ENCODE measurements at regions not wholly inside any gene's neighbourhood (a gene's known extent, or its start where the extent isn't known, plus 50 kb on each side); places are given as distances from the start of the nearest gene placed in this dataset.

GRCh38 chrX:46209768-46210167 is 335.5 kb downstream of the ZNF674 start:
- H4K20me1 ChIP-seq (ENCODE audit: insufficient read depth, low read length): no peaks in the 10 kb centered on the region
- WGBS (ENCODE audit: insufficient coverage): no CpG with 5 or more reads among the region's 4 CpGs
- H3K4me2 ChIP-seq (replicated peaks; ENCODE audit: extremely low read depth, low read length, poor library complexity, severe bottlenecking): no peak overlapping the region

DNA sequence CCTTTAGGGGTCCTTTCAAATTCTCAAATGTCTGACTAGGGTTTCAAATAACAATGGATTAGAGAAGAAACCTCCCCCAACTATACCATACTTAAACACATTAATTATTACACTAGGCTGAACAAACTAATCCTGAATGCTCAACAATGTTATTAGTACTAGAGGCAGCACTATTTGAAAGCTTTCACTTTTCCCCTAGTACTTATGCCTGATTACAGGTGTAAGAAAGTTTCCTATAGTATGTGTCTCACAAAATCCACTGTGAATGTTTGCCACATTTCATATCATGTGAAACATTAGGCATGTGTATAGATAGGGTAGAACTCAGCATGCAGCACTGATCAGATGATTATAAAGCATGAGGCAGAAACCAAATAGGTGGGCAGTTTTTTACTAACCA is 336.2 kb downstream of the ZNF674 start:
- no peaks in the 10 kb centered on the region for H3K36me3 Mint-ChIP-seq
- H3K27ac ChIP-seq (ENCODE audit: low read depth in 1 of 2, low read length in 2 of 2): no peak overlapping the region
- no peaks in the 10 kb centered on the region for H3K9me3 ChIP-seq (replicated peaks in 1 of 2; ENCODE audit: control insufficient read depth in 1 of 2, insufficient read depth in 1 of 2, low read length in 2 of 2)
- no peaks in the 10 kb centered on the region for H3K36me3 ChIP-seq (replicated peaks in 1 of 2; ENCODE audit: control insufficient read depth in 1 of 2, insufficient read depth in 2 of 2, low read length in 2 of 2)
- no peaks in the 10 kb centered on the region for H3K4me1 Mint-ChIP-seq
- no peaks in the 10 kb centered on the region for H4K20me1 ChIP-seq (ENCODE audit: insufficient read depth, low read length)
- intact Hi-C loops (cut with micrococcal nuclease): no loop called here
- H3K9me3 Mint-ChIP-seq: peaks cover 0 to 3% (median 0%) of the 10 kb centered on the region in 7 donors
- H3K27ac Mint-ChIP-seq: no peak overlapping the region
- H3K27me3 ChIP-seq (ENCODE audit: control insufficient read depth in 2 of 2, insufficient read depth in 2 of 2, low read length in 2 of 2): peaks cover 0 to 6% of the 10 kb centered on the region in 2 donors
- no peak overlapping the region for H3K4me2 ChIP-seq (replicated peaks; ENCODE audit: extremely low read depth, low read length, poor library complexity, severe bottlenecking)
- no peak overlapping the region for H2AFZ ChIP-seq (ENCODE audit: insufficient read depth, low read depth, low read length, poor library complexity, severe bottlenecking)
- peaks cover 0 to 4% (median 3%) of the 10 kb centered on the region in 3 donors for H3K27me3 Mint-ChIP-seq (ENCODE audit: low read depth in 3 of 3)
- H3K4me1 ChIP-seq (ENCODE audit: control insufficient read depth in 1 of 2, insufficient read depth in 2 of 2, low read length in 2 of 2): no peaks in the 10 kb centered on the region
- DNase-seq: no peak
- no peak overlapping the region for H3K4me3 Mint-ChIP-seq
- no peak overlapping the region for H3K4me3 ChIP-seq (replicated peaks in 1 of 3; ENCODE audit: low read depth in 2 of 3, low read length in 3 of 3)
- no peaks in the 10 kb centered on the region for H3K79me2 ChIP-seq (ENCODE audit: insufficient read depth, low read length)
- no peak overlapping the region for H3K9ac ChIP-seq (ENCODE audit: insufficient read depth, low read length, poor library complexity, severe bottlenecking)
- TF ChIP-seq, protein P1, sequence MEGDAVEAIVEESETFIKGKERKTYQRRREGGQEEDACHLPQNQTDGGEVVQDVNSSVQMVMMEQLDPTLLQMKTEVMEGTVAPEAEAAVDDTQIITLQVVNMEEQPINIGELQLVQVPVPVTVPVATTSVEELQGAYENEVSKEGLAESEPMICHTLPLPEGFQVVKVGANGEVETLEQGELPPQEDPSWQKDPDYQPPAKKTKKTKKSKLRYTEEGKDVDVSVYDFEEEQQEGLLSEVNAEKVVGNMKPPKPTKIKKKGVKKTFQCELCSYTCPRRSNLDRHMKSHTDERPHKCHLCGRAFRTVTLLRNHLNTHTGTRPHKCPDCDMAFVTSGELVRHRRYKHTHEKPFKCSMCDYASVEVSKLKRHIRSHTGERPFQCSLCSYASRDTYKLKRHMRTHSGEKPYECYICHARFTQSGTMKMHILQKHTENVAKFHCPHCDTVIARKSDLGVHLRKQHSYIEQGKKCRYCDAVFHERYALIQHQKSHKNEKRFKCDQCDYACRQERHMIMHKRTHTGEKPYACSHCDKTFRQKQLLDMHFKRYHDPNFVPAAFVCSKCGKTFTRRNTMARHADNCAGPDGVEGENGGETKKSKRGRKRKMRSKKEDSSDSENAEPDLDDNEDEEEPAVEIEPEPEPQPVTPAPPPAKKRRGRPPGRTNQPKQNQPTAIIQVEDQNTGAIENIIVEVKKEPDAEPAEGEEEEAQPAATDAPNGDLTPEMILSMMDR (IDR thresholded peaks at IDR 0.05): no peak

More at GRCh38 chrX:46209768-46210167, 335.5 kb downstream of the ZNF674 start:
- Histone ChIP-seq H3K36me3 (replicated peaks in 1 of 2; ENCODE audit: control insufficient read depth in 1 of 2, insufficient read depth in 2 of 2, low read length in 2 of 2) (no peaks in the 10 kb centered on the region), H3K4me1 (ENCODE audit: control insufficient read depth in 1 of 2, insufficient read depth in 2 of 2, low read length in 2 of 2) (no peaks in the 10 kb centered on the region), H3K9me3 (replicated peaks in 1 of 2; ENCODE audit: control insufficient read depth in 1 of 2, insufficient read depth in 1 of 2, low read length in 2 of 2) (no peaks in the 10 kb centered on the region), H3K27me3 (ENCODE audit: control insufficient read depth in 2 of 2, insufficient read depth in 2 of 2, low read length in 2 of 2) (peaks cover 0 to 6% of the 10 kb centered on the region in 2 donors), H2AFZ (ENCODE audit: insufficient read depth, low read depth, low read length, poor library complexity, severe bottlenecking) (no peak overlapping the region), H3K9ac (ENCODE audit: insufficient read depth, low read length, poor library complexity, severe bottlenecking) (no peak overlapping the region), H3K79me2 (ENCODE audit: insufficient read depth, low read length) (no peaks in the 10 kb centered on the region), H3K4me3 (replicated peaks in 1 of 3; ENCODE audit: low read depth in 2 of 3, low read length in 3 of 3) (no peak overlapping the region), H3K27ac (ENCODE audit: low read depth in 1 of 2, low read length in 2 of 2) (no peak overlapping the region)
- H3K27me3 Mint-ChIP-seq (ENCODE audit: low read depth in 3 of 3): peaks cover 0 to 4% (median 4%) of the 10 kb centered on the region in 3 donors
- no peaks in the 10 kb centered on the region for H3K36me3 Mint-ChIP-seq
- TF ChIP-seq, protein P1 (IDR thresholded peaks at IDR 0.05): no peak
- no peak overlapping the region for H3K4me3 Mint-ChIP-seq
- no peak for DNase-seq
- intact Hi-C loops (cut with micrococcal nuclease): no loop called here
- H3K9me3 Mint-ChIP-seq: peaks cover 0 to 3% (median 0%) of the 10 kb centered on the region in 7 donors
- no peaks in the 10 kb centered on the region for H3K4me1 Mint-ChIP-seq
- H3K27ac Mint-ChIP-seq: no peak overlapping the region
